WTC11 (cell line): ENCODE measurements at regions not wholly inside any gene's neighbourhood (a gene's known extent, or its start where the extent isn't known, plus 50 kb on each side); places are given as distances from the start of the nearest gene placed in this dataset.

Source experiments
- ATAC-seq: fragments of 200-7000 bp; cut with Tn5 transposase; 2 replicates; pipeline ENCODE4 v1.10.0; 2021; ENCODE audit warnings: mild to moderate bottlenecking, moderate library complexity
- CTCF ChIA-PET: fragments of 300-600 bp; sonication (Branson Sonifier 250); formaldehyde crosslinking; loops from one replicate; lab custom pipeline; 2021; ENCODE audit warnings: antibody characterized with exemption; lab: Charles Lee
- POLR2A ChIA-PET: fragments of 350-600 bp; sonication (Branson Sonifier 250); formaldehyde crosslinking; loops from one replicate; lab custom pipeline; 2021; ENCODE audit warnings: antibody characterized with exemption; lab: Charles Lee
- DNase-seq: peaks from one replicate; pipeline ENCODE4 v3.0.0; 2021; ENCODE audit warnings: low spot score
- H3K27ac Mint-ChIP-seq: 2 replicates; pipeline ENCODE4 v1.8.0; 2021; ENCODE audit warnings: mixed read lengths
- H3K27me3 Mint-ChIP-seq: 2 replicates; pipeline ENCODE4 v1.8.0; 2021; ENCODE audit warnings: low read depth, mild to moderate bottlenecking, moderate library complexity, mixed read lengths
- H3K36me3 Mint-ChIP-seq: 2 replicates; pipeline ENCODE4 v1.8.0; 2021; ENCODE audit warnings: mixed read lengths
- H3K4me1 Mint-ChIP-seq: 2 replicates; pipeline ENCODE4 v1.8.0; 2022; ENCODE audit warnings: mixed read lengths
- H3K4me3 Mint-ChIP-seq: 2 replicates; pipeline ENCODE4 v1.8.0; 2021; ENCODE audit warnings: mild to moderate bottlenecking, moderate library complexity, mixed read lengths
- H3K9me3 Mint-ChIP-seq: 2 replicates; pipeline ENCODE4 v1.8.0; 2021; ENCODE audit warnings: mixed read lengths
- ELF4 ChIP-seq: sonication (generic); formaldehyde crosslinking; IDR thresholded peaks from 2 replicates; pipeline ENCODE4 v1.8.1; 2022; ENCODE audit warnings: low read depth, mild to moderate bottlenecking, moderate library complexity, missing genetic modification reagents
- FOXJ3 ChIP-seq: sonication (generic); formaldehyde crosslinking; IDR thresholded peaks from 2 replicates; pipeline ENCODE4 v1.9.0; 2021; ENCODE audit warnings: missing genetic modification reagents, mild to moderate bottlenecking, borderline replicate concordance
- GABPB1 ChIP-seq: sonication (generic); formaldehyde crosslinking; IDR thresholded peaks from 2 replicates; pipeline ENCODE4 v1.8.1; 2023; ENCODE audit warnings: mild to moderate bottlenecking, missing genetic modification reagents
- GTF2I ChIP-seq: fragments of 250-450 bp; sonication (Bioruptor Pico); conservative IDR thresholded peaks from 2 replicates; pipeline ENCODE4 v1.4.0; 2021; ENCODE audit warnings: mild to moderate bottlenecking
- NFATC4 ChIP-seq: fragments of 250-450 bp; sonication (Bioruptor Pico); IDR thresholded peaks from 2 replicates; pipeline ENCODE4 v1.9.0; 2021; ENCODE audit warnings: mild to moderate bottlenecking
- PRRX2 ChIP-seq: fragments of 250-450 bp; sonication (Bioruptor Pico); IDR thresholded peaks from 2 replicates; pipeline ENCODE4 v1.8.0; 2021; ENCODE audit warnings: mild to moderate bottlenecking
- RELA ChIP-seq: sonication (generic); formaldehyde crosslinking; IDR thresholded peaks from 2 replicates; pipeline ENCODE4 v1.8.1; 2022; ENCODE audit warnings: missing genetic modification reagents, mild to moderate bottlenecking, borderline replicate concordance
- SMAD3 ChIP-seq: sonication (generic); formaldehyde crosslinking; IDR thresholded peaks from 2 replicates; pipeline ENCODE4 v1.8.0; 2022; ENCODE audit warnings: missing genetic modification reagents, mild to moderate bottlenecking, borderline replicate concordance
- SMAD4 ChIP-seq: sonication (generic); formaldehyde crosslinking; IDR thresholded peaks from 2 replicates; pipeline ENCODE4 v1.8.0; 2022; ENCODE audit warnings: mild to moderate bottlenecking, missing genetic modification reagents
- SOX15 ChIP-seq: fragments of 250-450 bp; sonication (Bioruptor Pico); IDR thresholded peaks from 2 replicates; pipeline ENCODE4 v1.9.0; 2021; ENCODE audit warnings: mild to moderate bottlenecking
- SP1 ChIP-seq: sonication (generic); formaldehyde crosslinking; conservative IDR thresholded peaks from 2 replicates; pipeline ENCODE4 v1.8.1; 2022; ENCODE audit warnings: missing genetic modification reagents
- ZBTB21 ChIP-seq: sonication (generic); formaldehyde crosslinking; IDR thresholded peaks from 2 replicates; pipeline ENCODE4 v1.8.1; 2023; ENCODE audit warnings: mild to moderate bottlenecking, missing genetic modification reagents, borderline replicate concordance
- ZNF317 ChIP-seq: sonication (generic); formaldehyde crosslinking; IDR thresholded peaks from 2 replicates; pipeline ENCODE4 v1.8.1; 2023; ENCODE audit warnings: low read depth, mild to moderate bottlenecking, moderate library complexity, missing genetic modification reagents, borderline replicate concordance
- ZNF396 ChIP-seq: fragments of 250-450 bp; sonication (Bioruptor Pico); IDR thresholded peaks from 2 replicates; pipeline ENCODE4 v1.8.0; 2021; ENCODE audit warnings: mild to moderate bottlenecking, moderate library complexity, borderline replicate concordance
- TF ChIP-seq, protein P1 (sequence below): sonication (generic); formaldehyde crosslinking; IDR thresholded peaks from 2 replicates; pipeline ENCODE4 v1.8.1; 2022; ENCODE audit warnings: mild to moderate bottlenecking, moderate library complexity, missing genetic modification reagents
- TF ChIP-seq, protein P2 (sequence below): sonication (generic); formaldehyde crosslinking; IDR thresholded peaks from 2 replicates; pipeline ENCODE4 v1.8.1; 2022; ENCODE audit warnings: low read depth, missing genetic modification reagents, borderline replicate concordance
- TF ChIP-seq, protein P3 (sequence below): sonication (generic); formaldehyde crosslinking; IDR thresholded peaks from 2 replicates; pipeline ENCODE4 v1.8.0; 2022; ENCODE audit warnings: mild to moderate bottlenecking, missing genetic modification reagents
- TF ChIP-seq, protein P4 (sequence below): sonication (generic); formaldehyde crosslinking; IDR thresholded peaks from 2 replicates; pipeline ENCODE4 v1.8.1; 2023; ENCODE audit warnings: mild to moderate bottlenecking, missing genetic modification reagents, moderate library complexity
- TF ChIP-seq, protein P5 (sequence below): sonication (generic); formaldehyde crosslinking; IDR thresholded peaks from 2 replicates; pipeline ENCODE4 v1.8.1; 2022; ENCODE audit warnings: missing genetic modification reagents, borderline replicate concordance
- TF ChIP-seq, protein P6 (sequence below): fragments of 250-450 bp; sonication (Bioruptor Pico); IDR thresholded peaks from 2 replicates; pipeline ENCODE4 v1.9.0; 2021; ENCODE audit warnings: mild to moderate bottlenecking

DNA sequence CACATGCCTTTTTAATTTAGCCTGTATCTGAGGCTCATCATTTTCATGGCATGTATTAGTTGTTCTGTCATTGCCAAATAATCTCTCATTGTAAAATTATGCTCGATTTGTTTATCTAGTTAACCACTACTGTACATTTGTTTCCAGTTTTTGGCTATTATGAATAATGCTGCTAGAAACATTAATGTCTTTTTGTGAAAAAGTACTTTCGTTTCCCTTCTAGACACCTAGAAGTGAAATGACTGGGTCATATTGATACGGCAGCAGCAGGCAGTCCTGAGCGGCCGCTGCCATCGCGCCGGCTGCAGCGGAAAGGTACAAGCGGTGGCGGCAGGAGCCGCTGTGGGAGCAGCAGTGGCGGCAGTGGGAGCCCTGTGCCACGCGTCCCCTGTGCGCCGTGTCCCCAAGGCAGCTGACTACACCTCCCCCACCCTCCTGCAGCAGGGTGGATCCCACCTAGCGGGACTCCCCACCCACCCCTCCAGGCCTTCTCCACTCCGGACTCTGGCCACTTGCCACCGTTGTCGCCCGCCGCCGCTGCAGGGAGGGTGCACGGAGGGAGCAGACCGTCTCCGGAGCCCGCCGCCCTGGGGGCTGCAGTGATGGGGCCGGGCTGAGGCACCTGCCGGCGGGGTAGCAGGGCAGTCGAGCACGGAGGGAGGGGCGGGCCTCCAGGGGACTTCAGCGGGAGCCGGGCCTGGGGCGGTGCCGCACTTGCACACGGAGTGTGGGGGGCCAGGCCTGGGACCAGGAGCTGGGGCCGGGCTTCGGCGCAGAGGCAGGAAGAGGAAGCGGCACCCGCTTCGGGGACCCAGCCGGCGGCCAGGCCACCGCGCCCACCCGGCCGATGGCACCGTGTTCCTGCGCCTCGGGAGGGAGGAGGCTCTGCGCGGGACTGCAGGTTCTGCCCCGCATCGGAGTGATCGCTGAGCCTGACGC lies 66.8 kb upstream of the RGS7 start (continued):
- 0 out of 2 replicates have a peak, but pooled peaks have one; percentile 16 for TF ChIP-seq SP1 (CRISPR knock-in tag)

DNA sequence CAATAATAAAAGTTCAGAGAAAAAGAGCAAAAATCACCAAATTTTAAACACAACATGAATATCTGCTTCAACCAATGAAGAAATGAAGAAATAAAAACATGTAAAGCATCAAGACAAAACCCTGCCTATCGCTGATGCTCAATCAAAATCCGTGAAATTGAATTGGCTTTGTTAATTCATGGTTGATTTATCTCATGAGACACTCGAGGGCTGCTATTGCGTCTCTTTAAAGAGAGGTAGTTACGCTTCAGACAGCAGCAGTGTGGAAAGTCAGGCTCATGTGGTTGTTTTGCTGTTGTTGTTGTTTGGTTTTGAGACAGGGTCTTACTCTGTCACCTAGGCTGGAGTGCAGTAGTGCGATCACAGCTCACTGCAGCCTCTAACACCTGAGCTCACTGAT lies 65.5 kb upstream of the RGS7 start:
- no peak for ATAC-seq
- Mint-ChIP-seq H3K27ac (no peak overlapping the region), H3K4me3 (no peak overlapping the region), H3K4me1 (peaks cover 3% of the 10 kb centered on the region), H3K27me3 (peaks cover 36% of the 10 kb centered on the region), H3K9me3 (peaks cover 4% of the 10 kb centered on the region), H3K36me3 (peaks cover 2% of the 10 kb centered on the region; the same call in 1 of the 2 replicates)
- POLR2A ChIA-PET, result no interaction called here
- CTCF ChIA-PET, result no interaction called here
- no peak for TF ChIP-seq SP1 (CRISPR knock-in tag)
- TF ChIP-seq, protein P1, sequence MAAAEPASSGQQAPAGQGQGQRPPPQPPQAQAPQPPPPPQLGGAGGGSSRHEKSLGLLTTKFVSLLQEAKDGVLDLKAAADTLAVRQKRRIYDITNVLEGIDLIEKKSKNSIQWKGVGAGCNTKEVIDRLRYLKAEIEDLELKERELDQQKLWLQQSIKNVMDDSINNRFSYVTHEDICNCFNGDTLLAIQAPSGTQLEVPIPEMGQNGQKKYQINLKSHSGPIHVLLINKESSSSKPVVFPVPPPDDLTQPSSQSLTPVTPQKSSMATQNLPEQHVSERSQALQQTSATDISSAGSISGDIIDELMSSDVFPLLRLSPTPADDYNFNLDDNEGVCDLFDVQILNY (CRISPR knock-in tag), result no peak
- no peak for TF ChIP-seq SMAD3 (CRISPR knock-in tag)
- TF ChIP-seq GABPB1 (CRISPR knock-in tag), result no peak
- no peak for TF ChIP-seq ZBTB21 (CRISPR knock-in tag)
- TF ChIP-seq, protein P2, sequence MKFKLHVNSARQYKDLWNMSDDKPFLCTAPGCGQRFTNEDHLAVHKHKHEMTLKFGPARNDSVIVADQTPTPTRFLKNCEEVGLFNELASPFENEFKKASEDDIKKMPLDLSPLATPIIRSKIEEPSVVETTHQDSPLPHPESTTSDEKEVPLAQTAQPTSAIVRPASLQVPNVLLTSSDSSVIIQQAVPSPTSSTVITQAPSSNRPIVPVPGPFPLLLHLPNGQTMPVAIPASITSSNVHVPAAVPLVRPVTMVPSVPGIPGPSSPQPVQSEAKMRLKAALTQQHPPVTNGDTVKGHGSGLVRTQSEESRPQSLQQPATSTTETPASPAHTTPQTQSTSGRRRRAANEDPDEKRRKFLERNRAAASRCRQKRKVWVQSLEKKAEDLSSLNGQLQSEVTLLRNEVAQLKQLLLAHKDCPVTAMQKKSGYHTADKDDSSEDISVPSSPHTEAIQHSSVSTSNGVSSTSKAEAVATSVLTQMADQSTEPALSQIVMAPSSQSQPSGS (CRISPR knock-in tag), result no peak
- no peak for TF ChIP-seq ELF4 (CRISPR knock-in tag)
- no peak for TF ChIP-seq NFATC4 (CRISPR knock-in tag)
- TF ChIP-seq PRRX2 (CRISPR knock-in tag), result no peak
- TF ChIP-seq ZNF317 (CRISPR knock-in tag), result no peak
- TF ChIP-seq RELA, result no peak
- no peak for TF ChIP-seq ZNF396 (CRISPR knock-in tag)
- TF ChIP-seq, protein P3, sequence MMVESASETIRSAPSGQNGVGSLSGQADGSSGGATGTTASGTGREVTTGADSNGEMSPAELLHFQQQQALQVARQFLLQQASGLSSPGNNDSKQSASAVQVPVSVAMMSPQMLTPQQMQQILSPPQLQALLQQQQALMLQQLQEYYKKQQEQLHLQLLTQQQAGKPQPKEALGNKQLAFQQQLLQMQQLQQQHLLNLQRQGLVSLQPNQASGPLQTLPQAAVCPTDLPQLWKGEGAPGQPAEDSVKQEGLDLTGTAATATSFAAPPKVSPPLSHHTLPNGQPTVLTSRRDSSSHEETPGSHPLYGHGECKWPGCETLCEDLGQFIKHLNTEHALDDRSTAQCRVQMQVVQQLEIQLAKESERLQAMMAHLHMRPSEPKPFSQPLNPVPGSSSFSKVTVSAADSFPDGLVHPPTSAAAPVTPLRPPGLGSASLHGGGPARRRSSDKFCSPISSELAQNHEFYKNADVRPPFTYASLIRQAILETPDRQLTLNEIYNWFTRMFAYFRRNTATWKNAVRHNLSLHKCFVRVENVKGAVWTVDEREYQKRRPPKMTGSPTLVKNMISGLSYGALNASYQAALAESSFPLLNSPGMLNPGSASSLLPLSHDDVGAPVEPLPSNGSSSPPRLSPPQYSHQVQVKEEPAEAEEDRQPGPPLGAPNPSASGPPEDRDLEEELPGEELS (CRISPR knock-in tag), result no peak
- TF ChIP-seq SOX15, result no peak
- TF ChIP-seq, protein P4, sequence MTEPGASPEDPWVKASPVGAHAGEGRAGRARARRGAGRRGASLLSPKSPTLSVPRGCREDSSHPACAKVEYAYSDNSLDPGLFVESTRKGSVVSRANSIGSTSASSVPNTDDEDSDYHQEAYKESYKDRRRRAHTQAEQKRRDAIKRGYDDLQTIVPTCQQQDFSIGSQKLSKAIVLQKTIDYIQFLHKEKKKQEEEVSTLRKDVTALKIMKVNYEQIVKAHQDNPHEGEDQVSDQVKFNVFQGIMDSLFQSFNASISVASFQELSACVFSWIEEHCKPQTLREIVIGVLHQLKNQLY (CRISPR knock-in tag), result no peak
- TF ChIP-seq, protein P5, sequence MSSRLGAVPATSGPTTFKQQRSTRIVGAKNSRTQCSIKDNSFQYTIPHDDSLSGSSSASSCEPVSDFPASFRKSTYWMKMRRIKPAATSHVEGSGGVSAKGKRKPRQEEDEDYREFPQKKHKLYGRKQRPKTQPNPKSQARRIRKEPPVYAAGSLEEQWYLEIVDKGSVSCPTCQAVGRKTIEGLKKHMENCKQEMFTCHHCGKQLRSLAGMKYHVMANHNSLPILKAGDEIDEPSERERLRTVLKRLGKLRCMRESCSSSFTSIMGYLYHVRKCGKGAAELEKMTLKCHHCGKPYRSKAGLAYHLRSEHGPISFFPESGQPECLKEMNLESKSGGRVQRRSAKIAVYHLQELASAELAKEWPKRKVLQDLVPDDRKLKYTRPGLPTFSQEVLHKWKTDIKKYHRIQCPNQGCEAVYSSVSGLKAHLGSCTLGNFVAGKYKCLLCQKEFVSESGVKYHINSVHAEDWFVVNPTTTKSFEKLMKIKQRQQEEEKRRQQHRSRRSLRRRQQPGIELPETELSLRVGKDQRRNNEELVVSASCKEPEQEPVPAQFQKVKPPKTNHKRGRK, result no peak
- no peak for TF ChIP-seq SMAD4 (CRISPR knock-in tag)
- TF ChIP-seq, protein P6, sequence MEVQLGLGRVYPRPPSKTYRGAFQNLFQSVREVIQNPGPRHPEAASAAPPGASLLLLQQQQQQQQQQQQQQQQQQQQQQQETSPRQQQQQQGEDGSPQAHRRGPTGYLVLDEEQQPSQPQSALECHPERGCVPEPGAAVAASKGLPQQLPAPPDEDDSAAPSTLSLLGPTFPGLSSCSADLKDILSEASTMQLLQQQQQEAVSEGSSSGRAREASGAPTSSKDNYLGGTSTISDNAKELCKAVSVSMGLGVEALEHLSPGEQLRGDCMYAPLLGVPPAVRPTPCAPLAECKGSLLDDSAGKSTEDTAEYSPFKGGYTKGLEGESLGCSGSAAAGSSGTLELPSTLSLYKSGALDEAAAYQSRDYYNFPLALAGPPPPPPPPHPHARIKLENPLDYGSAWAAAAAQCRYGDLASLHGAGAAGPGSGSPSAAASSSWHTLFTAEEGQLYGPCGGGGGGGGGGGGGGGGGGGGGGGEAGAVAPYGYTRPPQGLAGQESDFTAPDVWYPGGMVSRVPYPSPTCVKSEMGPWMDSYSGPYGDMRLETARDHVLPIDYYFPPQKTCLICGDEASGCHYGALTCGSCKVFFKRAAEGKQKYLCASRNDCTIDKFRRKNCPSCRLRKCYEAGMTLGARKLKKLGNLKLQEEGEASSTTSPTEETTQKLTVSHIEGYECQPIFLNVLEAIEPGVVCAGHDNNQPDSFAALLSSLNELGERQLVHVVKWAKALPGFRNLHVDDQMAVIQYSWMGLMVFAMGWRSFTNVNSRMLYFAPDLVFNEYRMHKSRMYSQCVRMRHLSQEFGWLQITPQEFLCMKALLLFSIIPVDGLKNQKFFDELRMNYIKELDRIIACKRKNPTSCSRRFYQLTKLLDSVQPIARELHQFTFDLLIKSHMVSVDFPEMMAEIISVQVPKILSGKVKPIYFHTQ, result no peak
- no peak for TF ChIP-seq GTF2I (CRISPR knock-in tag)
- TF ChIP-seq FOXJ3 (CRISPR knock-in tag), result no peak
- no peak for DNase-seq
